ENCODE measurements at regions not wholly inside any gene's neighbourhood (a gene's known extent, or its start where the extent isn't known, plus 50 kb on each side); places are given as distances from the start of the nearest gene placed in this dataset.

- WGBS, 3 donors = 48 to 51% (median 49%) methylated on average over 10 of the region's 10 CpGs
- TF ChIP-seq EP300 (IDR thresholded peaks at IDR 0.05) (no peak), POLR2A (IDR thresholded peaks at IDR 0.05) (no peak)
- TF ChIP-seq, protein P1, sequence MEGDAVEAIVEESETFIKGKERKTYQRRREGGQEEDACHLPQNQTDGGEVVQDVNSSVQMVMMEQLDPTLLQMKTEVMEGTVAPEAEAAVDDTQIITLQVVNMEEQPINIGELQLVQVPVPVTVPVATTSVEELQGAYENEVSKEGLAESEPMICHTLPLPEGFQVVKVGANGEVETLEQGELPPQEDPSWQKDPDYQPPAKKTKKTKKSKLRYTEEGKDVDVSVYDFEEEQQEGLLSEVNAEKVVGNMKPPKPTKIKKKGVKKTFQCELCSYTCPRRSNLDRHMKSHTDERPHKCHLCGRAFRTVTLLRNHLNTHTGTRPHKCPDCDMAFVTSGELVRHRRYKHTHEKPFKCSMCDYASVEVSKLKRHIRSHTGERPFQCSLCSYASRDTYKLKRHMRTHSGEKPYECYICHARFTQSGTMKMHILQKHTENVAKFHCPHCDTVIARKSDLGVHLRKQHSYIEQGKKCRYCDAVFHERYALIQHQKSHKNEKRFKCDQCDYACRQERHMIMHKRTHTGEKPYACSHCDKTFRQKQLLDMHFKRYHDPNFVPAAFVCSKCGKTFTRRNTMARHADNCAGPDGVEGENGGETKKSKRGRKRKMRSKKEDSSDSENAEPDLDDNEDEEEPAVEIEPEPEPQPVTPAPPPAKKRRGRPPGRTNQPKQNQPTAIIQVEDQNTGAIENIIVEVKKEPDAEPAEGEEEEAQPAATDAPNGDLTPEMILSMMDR (IDR thresholded peaks at IDR 0.05) = no peak
- no peaks in the 10 kb centered on the region for H3K36me3 ChIP-seq
- no peaks in the 10 kb centered on the region for H3K9me3 ChIP-seq
- no peak overlapping the region for H3K4me3 ChIP-seq
- H3K27me3 ChIP-seq = no peaks in the 10 kb centered on the region
- DNase-seq = no peak
- intact Hi-C loops (cut with DNase I) = no loop called here
- no peaks in the 10 kb centered on the region for H3K4me1 ChIP-seq (ENCODE audit: insufficient read depth)
- H3K27ac ChIP-seq = no peak overlapping the region
Measured at GRCh38 chr5:175356428-175356827, 87.6 kb downstream of the DRD1 start.

DNA sequence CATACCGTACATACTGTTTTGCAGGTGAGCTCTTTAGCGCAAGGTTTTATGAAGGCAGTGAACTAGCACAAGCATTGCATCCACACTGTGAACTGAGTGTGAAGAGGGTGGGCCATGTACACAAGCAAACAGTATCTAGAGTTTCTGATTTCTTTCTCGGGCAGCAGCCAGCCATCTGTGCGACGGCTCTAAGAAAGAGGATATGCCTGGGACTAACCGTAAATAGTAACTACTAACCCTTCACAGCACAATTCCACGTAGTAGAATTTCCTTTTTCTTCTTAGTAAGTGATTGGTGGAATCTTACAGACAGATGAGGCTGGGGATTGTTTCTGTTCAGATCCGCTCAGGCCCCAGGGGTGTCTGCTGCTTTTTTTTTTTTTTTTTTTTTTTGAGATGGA lies 89.0 kb downstream of the DRD1 start:
- H3K27me3 ChIP-seq = no peaks in the 10 kb centered on the region
- H3K9me3 ChIP-seq = no peaks in the 10 kb centered on the region
- no peak for DNase-seq
- intact Hi-C loops (cut with DNase I) = no loop called here
- H3K36me3 ChIP-seq = no peaks in the 10 kb centered on the region
- WGBS, 3 donors = 47 to 59% (median 48%) methylated on average over 8 of the region's 8 CpGs
- H3K27ac ChIP-seq = no peak overlapping the region
- no peaks in the 10 kb centered on the region for H3K4me1 ChIP-seq (ENCODE audit: insufficient read depth)
- no peak for TF ChIP-seq POLR2A (IDR thresholded peaks at IDR 0.05)
- no peak for TF ChIP-seq EP300 (IDR thresholded peaks at IDR 0.05)
- TF ChIP-seq, protein P1 (IDR thresholded peaks at IDR 0.05) = no peak
- no peak overlapping the region for H3K4me3 ChIP-seq

GRCh38 chr5:175353926-175354325 lies 90.1 kb downstream of the DRD1 start:
- no peak overlapping the region for H3K27ac ChIP-seq
- H3K4me3 ChIP-seq = no peak overlapping the region
- no peaks in the 10 kb centered on the region for H3K4me1 ChIP-seq (ENCODE audit: insufficient read depth)
- WGBS, 3 donors = 54 to 64% (median 56%) methylated on average over 2 of the region's 2 CpGs
- intact Hi-C loops (cut with DNase I) = no loop called here
- no peak for TF ChIP-seq EP300 (IDR thresholded peaks at IDR 0.05)
- TF ChIP-seq, protein P1 (IDR thresholded peaks at IDR 0.05) = no peak
- TF ChIP-seq POLR2A (IDR thresholded peaks at IDR 0.05) = no peak
- no peak for DNase-seq
- no peaks in the 10 kb centered on the region for H3K9me3 ChIP-seq
- no peaks in the 10 kb centered on the region for H3K36me3 ChIP-seq
- H3K27me3 ChIP-seq = no peaks in the 10 kb centered on the region

DNA sequence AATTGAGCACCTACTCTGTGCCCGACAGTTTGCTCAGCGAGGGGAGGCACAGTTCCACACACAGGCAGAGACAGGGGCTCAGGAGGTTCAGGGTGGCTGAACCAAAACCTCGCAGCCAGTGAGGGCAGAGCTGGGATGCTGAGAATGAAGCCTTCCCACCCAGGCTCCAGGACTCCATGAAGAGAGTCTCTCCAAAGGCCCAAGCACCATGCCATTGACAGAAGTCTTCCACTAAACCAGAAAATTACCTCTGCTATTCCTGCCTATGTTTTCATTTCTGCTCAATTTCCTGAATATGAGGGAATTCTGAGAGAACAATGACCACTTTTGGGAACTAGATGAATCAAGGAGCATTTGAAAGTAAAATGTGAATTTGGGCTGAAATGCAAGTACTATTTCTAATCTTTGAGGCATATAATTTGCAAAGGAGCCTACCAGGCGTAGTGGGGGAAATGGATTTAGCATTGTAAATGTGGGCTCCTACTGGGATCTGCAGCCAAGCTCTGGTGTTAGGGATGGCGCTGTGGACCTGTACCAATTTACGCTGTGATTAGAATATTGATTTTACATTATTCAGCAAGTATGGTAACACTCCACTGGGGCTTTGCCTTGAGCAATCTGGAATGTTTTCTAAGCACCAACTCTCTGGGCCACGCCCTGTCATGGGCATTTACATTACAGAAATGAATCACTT lies 91.9 kb downstream of the DRD1 start:
- H3K27me3 ChIP-seq = no peaks in the 10 kb centered on the region
- TF ChIP-seq EP300 (IDR thresholded peaks at IDR 0.05) (no peak), POLR2A (IDR thresholded peaks at IDR 0.05) (no peak)
- TF ChIP-seq, protein P1 (IDR thresholded peaks at IDR 0.05) = no peak
- WGBS, 3 donors = 82 to 88% (median 86%) methylated on average over 7 of the region's 7 CpGs

More for the DNA sequence above, 91.9 kb downstream of the DRD1 start:
- no peak for DNase-seq
- intact Hi-C loops (cut with DNase I) = no loop called here
- Histone ChIP-seq H3K36me3 (no peaks in the 10 kb centered on the region), H3K4me3 (no peak overlapping the region), H3K9me3 (no peaks in the 10 kb centered on the region), H3K4me1 (ENCODE audit: insufficient read depth) (no peaks in the 10 kb centered on the region), H3K27ac (no peak overlapping the region)

Data from ovary (tissue), 7 donors.